Tibial nerve (tissue), 4 donors: ENCODE measurements at regions not wholly inside any gene's neighbourhood (a gene's known extent, or its start where the extent isn't known, plus 50 kb on each side); places are given as distances from the start of the nearest gene placed in this dataset.

Experiments used
- DNase-seq, 2 donors: peaks; one replicate each; pipeline ENCODE4 v3.0.0-alpha.2; 2019; ENCODE audit warnings: low spot score in 2 of 2
- H3K27ac ChIP-seq, 4 donors: fragments of 200-600 bp; sonication (generic) in 3 of 4; one replicate each; pipeline ENCODE4 v1.5.1; 2017 to 2019; ENCODE audit warnings: mild to moderate bottlenecking in 1 of 4
- H3K27me3 ChIP-seq, 2 donors: fragments of 200-600 bp; sonication (generic) in 1 of 2; one replicate each; pipeline versions ENCODE4 v1.5.1 to v1.6.0; 2017 to 2019
- H3K36me3 ChIP-seq, 3 donors: fragments of 200-600 bp; sonication (generic); one replicate each; pipeline ENCODE4 v1.5.1; 2018 to 2019
- H3K4me1 ChIP-seq, 4 donors: fragments of 200-600 bp; sonication (generic) in 3 of 4; one replicate each; pipeline ENCODE4 v1.5.1; 2017 to 2019
- H3K4me3 ChIP-seq, 4 donors: fragments of 200-600 bp; sonication (generic) in 3 of 4; one replicate each; pipeline ENCODE4 v1.5.1; 2017 to 2019; ENCODE audit warnings: mild to moderate bottlenecking in 1 of 4, moderate library complexity in 1 of 4
- H3K9me3 ChIP-seq, 4 donors: fragments of 200-600 bp; sonication (generic) in 3 of 4; one replicate each; pipeline ENCODE4 v1.5.1; 2017 to 2019
- CTCF ChIP-seq, 5 experiments: fragments of 200-600 bp in 3 of 5; fragments of 450-650 bp in 2 of 5; sonication (generic) in 3 of 5; IDR thresholded peaks; one replicate each; pipeline ENCODE4 v1.5.1; 2016 to 2019; ENCODE audit warnings: antibody characterized with exemption in 5 of 5, mild to moderate bottlenecking in 3 of 5, moderate library complexity in 2 of 5
- EP300 ChIP-seq, 2 donors: sonication (generic); formaldehyde crosslinking; IDR thresholded peaks; one replicate each; pipeline ENCODE4 v1.6.1; 2017; ENCODE audit warnings: antibody characterized with exemption in 2 of 2, mild to moderate bottlenecking in 1 of 2
- POLR2A ChIP-seq, 2 donors: fragments of 450-650 bp; IDR thresholded peaks; one replicate each; pipeline ENCODE4 v1.6.1; 2017; ENCODE audit warnings: antibody characterized with exemption in 2 of 2, mild to moderate bottlenecking in 2 of 2, moderate library complexity in 2 of 2
- WGBS, 2 donors: methylation state at CpG; one replicate each; pipeline ENCODE4 v1.1.5; 2018; 5-methylcytosine and 5-hydroxymethylcytosine counted together

GRCh38 chr4:128565565-128566186 lies 243.8 kb upstream of the JADE1 start:
- H3K4me1 ChIP-seq = peaks cover 0 to 35% (median 7%) of the 10 kb centered on the region in 4 donors
- no peaks in the 10 kb centered on the region for H3K36me3 ChIP-seq
- no peak overlapping the region for H3K27ac ChIP-seq
- H3K27me3 ChIP-seq = no peaks in the 10 kb centered on the region
- no peak for DNase-seq
- no peaks in the 10 kb centered on the region for H3K9me3 ChIP-seq
- H3K4me3 ChIP-seq = no peak overlapping the region
- TF ChIP-seq CTCF (IDR thresholded peaks at IDR 0.05) (peak in 3 of 5 experiments; percentile 15 to 49 (median 47)), EP300 (IDR thresholded peaks at IDR 0.05) (no peak)
- 55 to 68% methylated on average over 4 of the region's 4 CpGs for WGBS, 2 donors

DNA sequence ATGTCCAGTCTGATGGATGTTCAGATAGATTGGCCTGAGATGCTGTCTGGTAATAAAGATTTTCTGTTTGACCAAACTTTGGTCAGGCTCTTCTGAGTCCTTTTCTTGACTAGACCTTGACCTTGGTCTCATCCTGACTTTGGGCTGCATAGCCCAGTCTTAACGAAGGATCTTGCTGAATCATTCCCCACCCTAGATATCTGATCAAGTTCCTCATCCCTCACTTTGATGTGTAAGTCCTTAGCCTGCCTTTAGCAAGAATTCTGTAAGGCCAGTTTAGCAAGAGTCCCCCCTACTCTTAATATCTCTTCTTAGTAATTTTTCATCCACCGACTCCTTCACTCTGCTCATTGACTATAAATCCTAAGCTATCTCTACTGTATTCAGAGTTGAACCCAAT lies 244.4 kb upstream of the JADE1 start:
- WGBS, 2 donors = 89 to 96% methylated on average over 2 of the region's 2 CpGs
- TF ChIP-seq EP300 (IDR thresholded peaks at IDR 0.05) = no peak
- TF ChIP-seq CTCF (IDR thresholded peaks at IDR 0.05) = no peak
- TF ChIP-seq POLR2A (IDR thresholded peaks at IDR 0.05) = no peak
- Histone ChIP-seq H3K36me3 (no peaks in the 10 kb centered on the region), H3K4me3 (no peak overlapping the region), H3K27me3 (no peaks in the 10 kb centered on the region), H3K27ac (no peak overlapping the region), H3K9me3 (no peaks in the 10 kb centered on the region), H3K4me1 (peaks cover 0 to 29% (median 7%) of the 10 kb centered on the region in 4 donors)
- DNase-seq = no peak

GRCh38 chr4:128564081-128564630 lies 245.3 kb upstream of the JADE1 start:
- Histone ChIP-seq H3K27me3 (no peaks in the 10 kb centered on the region), H3K27ac (no peak overlapping the region), H3K4me1 (peaks cover 0 to 24% (median 9%) of the 10 kb centered on the region in 4 donors), H3K4me3 (no peak overlapping the region), H3K36me3 (no peaks in the 10 kb centered on the region), H3K9me3 (no peaks in the 10 kb centered on the region)
- WGBS, 2 donors = 82 to 86% methylated on average over 2 of the region's 2 CpGs
- no peak for DNase-seq
- TF ChIP-seq POLR2A (IDR thresholded peaks at IDR 0.05) = no peak
- no peak for TF ChIP-seq EP300 (IDR thresholded peaks at IDR 0.05)
- no peak for TF ChIP-seq CTCF (IDR thresholded peaks at IDR 0.05)

DNA sequence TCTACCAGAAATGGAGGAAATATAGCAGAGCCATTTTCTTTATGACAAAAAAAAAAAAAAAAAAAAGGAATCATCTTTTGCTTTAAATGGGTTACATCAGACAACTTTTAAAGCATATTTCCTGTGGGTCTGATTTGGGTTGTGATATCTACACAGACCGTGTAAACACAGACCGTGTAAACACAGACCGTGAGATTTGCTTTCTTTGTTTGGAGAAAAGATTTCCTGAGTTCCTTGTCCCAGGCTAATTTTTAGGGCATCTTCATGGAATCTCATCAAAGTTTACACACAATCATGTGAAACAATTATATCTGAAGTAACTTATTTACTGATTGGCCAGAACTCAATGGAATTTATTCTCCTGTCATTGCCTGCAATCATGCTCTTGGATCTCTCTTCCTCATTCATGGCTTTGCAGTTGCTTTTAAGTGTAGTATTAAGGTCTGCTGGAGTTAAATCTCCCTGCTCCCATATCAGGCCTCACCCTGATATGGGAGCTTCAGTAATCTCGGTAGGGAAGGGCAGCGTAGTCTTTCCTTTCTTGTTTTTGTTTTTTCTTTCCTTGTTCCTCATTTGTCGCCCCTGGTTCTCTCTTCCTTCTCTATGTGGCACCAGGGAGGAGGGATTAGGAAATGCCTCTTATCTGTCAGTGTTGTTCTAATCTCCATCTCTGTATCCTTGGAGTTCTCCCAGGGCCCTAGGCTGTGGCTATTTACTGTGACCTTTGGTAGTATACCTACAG lies 248.6 kb upstream of the JADE1 start:
- Histone ChIP-seq H3K36me3 (no peaks in the 10 kb centered on the region), H3K4me1 (peaks cover 0 to 22% (median 4%) of the 10 kb centered on the region in 4 donors), H3K4me3 (no peak overlapping the region), H3K9me3 (no peaks in the 10 kb centered on the region), H3K27ac (peak overlapping the region in 2 of 4 donors; percentile 43 to 84), H3K27me3 (no peaks in the 10 kb centered on the region)
- TF ChIP-seq EP300 (IDR thresholded peaks at IDR 0.05) (no peak), POLR2A (IDR thresholded peaks at IDR 0.05) (no peak), CTCF (IDR thresholded peaks at IDR 0.05) (no peak)
- 54 to 56% methylated on average over 6 of the region's 6 CpGs for WGBS, 2 donors
- DNase-seq = no peak
